ENCODE measurements at regions not wholly inside any gene's neighbourhood (a gene's known extent, or its start where the extent isn't known, plus 50 kb on each side); places are given as distances from the start of the nearest gene placed in this dataset.
"Not testable (repeated sequence)": the region's sequence is repeated elsewhere in the genome, so short reads cannot be mapped to it uniquely, and the experiment has no call there.

- no peak for DNase-seq (ENCODE audit: low spot score)
Measured at GRCh38 chrX:5702890-5703289, 525.8 kb downstream of the NLGN4X start.

GRCh38 chrX:5695971-5696370, 532.7 kb downstream of the NLGN4X start:
- DNase-seq (ENCODE audit: low spot score): no peak

- DNase-seq (ENCODE audit: low spot score): no peak
Measured at GRCh38 chrX:5683996-5684395, 544.7 kb downstream of the NLGN4X start.

GRCh38 chrX:5681159-5681558, 547.5 kb downstream of the NLGN4X start:
- peak; percentile 5 for DNase-seq (ENCODE audit: low spot score)

- no peak for DNase-seq (ENCODE audit: low spot score)
Measured at GRCh38 chrX:5674036-5674435, 554.6 kb downstream of the NLGN4X start.

- no peak for DNase-seq (ENCODE audit: low spot score)
Measured at GRCh38 chrX:5672099-5672498, 556.6 kb downstream of the NLGN4X start.

- DNase-seq (ENCODE audit: low spot score): not testable (repeated sequence)
Measured at GRCh38 chrX:5666689-5667088, 562.0 kb downstream of the NLGN4X start.

GRCh38 chrX:5656544-5656943, 572.1 kb downstream of the NLGN4X start:
- DNase-seq (ENCODE audit: low spot score): no peak

GRCh38 chrX:5650904-5651303, 577.8 kb downstream of the NLGN4X start:
- no peak for DNase-seq (ENCODE audit: low spot score)

GRCh38 chrX:5648941-5649568, 579.6 kb downstream of the NLGN4X start:
- no peak for DNase-seq (ENCODE audit: low spot score)

- peak; percentile 68 for DNase-seq (ENCODE audit: low spot score)
Measured at GRCh38 chrX:5646818-5647217, 581.8 kb downstream of the NLGN4X start.

- no peak for DNase-seq (ENCODE audit: low spot score)
Measured at GRCh38 chrX:5644776-5645175, 583.9 kb downstream of the NLGN4X start.

GRCh38 chrX:5640071-5640470, 588.6 kb downstream of the NLGN4X start:
- DNase-seq (ENCODE audit: low spot score): no peak

- DNase-seq (ENCODE audit: low spot score): no peak
Measured at GRCh38 chrX:5638572-5638971, 590.1 kb downstream of the NLGN4X start.

GRCh38 chrX:5632887-5633286, 595.8 kb downstream of the NLGN4X start:
- DNase-seq (ENCODE audit: low spot score): no peak

- DNase-seq (ENCODE audit: low spot score): no peak
Measured at GRCh38 chrX:5632061-5632614, 596.5 kb downstream of the NLGN4X start.

GRCh38 chrX:5617666-5618065, 611.0 kb downstream of the NLGN4X start:
- DNase-seq (ENCODE audit: low spot score): peak; percentile 77

GRCh38 chrX:5595570-5595969, 633.1 kb downstream of the NLGN4X start:
- DNase-seq (ENCODE audit: low spot score): no peak

- no peak for DNase-seq (ENCODE audit: low spot score)
Measured at GRCh38 chrX:5586726-5587125, 641.9 kb downstream of the NLGN4X start.

- no peak for DNase-seq (ENCODE audit: low spot score)
Measured at GRCh38 chrX:5575407-5575806, 653.3 kb downstream of the NLGN4X start.

- DNase-seq (ENCODE audit: low spot score): no peak
Measured at GRCh38 chrX:5568934-5569333, 659.7 kb downstream of the NLGN4X start.

- no peak for DNase-seq (ENCODE audit: low spot score)
Measured at GRCh38 chrX:5559386-5559785, 669.3 kb downstream of the NLGN4X start.

- DNase-seq (ENCODE audit: low spot score): no peak
Measured at GRCh38 chrX:5549512-5549911, 679.2 kb downstream of the NLGN4X start.

GRCh38 chrX:5537098-5537497, 691.6 kb downstream of the NLGN4X start:
- DNase-seq (ENCODE audit: low spot score): no peak
